ENCODE measurements at regions not wholly inside any gene's neighbourhood (a gene's known extent, or its start where the extent isn't known, plus 50 kb on each side); places are given as distances from the start of the nearest gene placed in this dataset.

DNA sequence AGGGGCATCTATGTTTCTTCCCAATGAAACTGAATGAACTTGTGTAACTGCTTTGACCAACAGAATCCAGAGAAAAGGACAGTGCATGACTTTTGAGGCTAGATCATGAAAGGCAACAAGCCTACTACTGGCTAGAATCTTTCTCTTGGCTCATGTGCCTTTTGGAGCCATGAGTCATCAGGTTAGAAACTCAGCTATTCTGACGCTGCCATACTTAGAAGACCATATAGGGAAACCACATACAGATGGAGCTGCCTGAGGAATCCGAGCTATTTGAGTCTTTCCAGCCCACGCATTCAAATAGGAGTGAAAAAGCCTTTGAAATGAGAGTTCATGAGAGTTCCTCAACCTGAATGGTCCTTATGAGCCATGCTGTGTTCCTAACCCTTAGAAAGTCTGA lies 738.5 kb upstream of the CHRM3 start:
- no peak for TF ChIP-seq CTCF (IDR thresholded peaks at IDR 0.05)
- TF ChIP-seq POLR2AphosphoS5 (IDR thresholded peaks at IDR 0.05), result no peak
- TF ChIP-seq POLR2A (IDR thresholded peaks at IDR 0.05), result no peak
- no peak for TF ChIP-seq EP300 (IDR thresholded peaks at IDR 0.05)

Measured in upper lobe of left lung (tissue), 4 donors.